ENCODE measurements at regions not wholly inside any gene's neighbourhood (a gene's known extent, or its start where the extent isn't known, plus 50 kb on each side); places are given as distances from the start of the nearest gene placed in this dataset.

GRCh38 chr1:213820362-213821149, 167.2 kb upstream of the PROX1 start:
- TF ChIP-seq CTCF (IDR thresholded peaks at IDR 0.05) (no peak), CBFB (CRISPR knock-in tag; IDR thresholded peaks at IDR 0.05; ENCODE audit: low read depth) (no peak), IRF1 (CRISPR knock-in tag; IDR thresholded peaks at IDR 0.05) (no peak), MAX (CRISPR knock-in tag; IDR thresholded peaks at IDR 0.05) (no peak), ZNF281 (CRISPR knock-in tag; IDR thresholded peaks at IDR 0.05) (no peak), SMAD4 (CRISPR knock-in tag; IDR thresholded peaks at IDR 0.05) (no peak), TCF7 (CRISPR knock-in tag; IDR thresholded peaks at IDR 0.05; ENCODE audit: low read depth) (no peak), JAZF1 (CRISPR knock-in tag; IDR thresholded peaks at IDR 0.05) (no peak), CREM (CRISPR knock-in tag; IDR thresholded peaks at IDR 0.05) (no peak)
